H1 (cell line): ENCODE measurements at regions not wholly inside any gene's neighbourhood (a gene's known extent, or its start where the extent isn't known, plus 50 kb on each side); places are given as distances from the start of the nearest gene placed in this dataset.
"Not testable (repeated sequence)": the region's sequence is repeated elsewhere in the genome, so short reads cannot be mapped to it uniquely, and the experiment has no call there.

Experiments used
- CTCF ChIA-PET: fragments of 300-600 bp; sonication (Branson Sonifier 250); formaldehyde crosslinking; loops from one replicate; lab custom pipeline; 2021; ENCODE audit not compliant: partially characterized antibody; lab: Charles Lee
- POLR2A ChIA-PET: fragments of 300-600 bp; sonication (Branson Sonifier 250); formaldehyde crosslinking; loops from one replicate; lab custom pipeline; 2021; ENCODE audit warnings: inconsistent platforms; ENCODE audit not compliant: partially characterized antibody; lab: Charles Lee
- DNase-seq, 2 experiments: peaks; one replicate each; pipeline versions ENCODE4 v3.0.0 to v3.0.0-alpha.2; 2010 to 2022; ENCODE audit warnings: low spot score in 2 of 2, low read depth in 1 of 2, mixed read lengths in 1 of 2
- FAIRE-seq: peaks from 2 replicates; lab custom pipeline; 2011; peaks lifted over from hg19 to GRCh38; lab: Jason Lieb, UNC
- H2AFZ ChIP-seq: 2 replicates; pipeline ENCODE4 v1.8.1; 2012; ENCODE audit warnings: low read length, inconsistent platforms
- H2AK5ac ChIP-seq: 2 replicates; pipeline ENCODE4 v1.6.1; 2013; ENCODE audit warnings: low read depth, low read length
- H2BK120ac ChIP-seq: replicated peaks from 2 replicates; pipeline ENCODE3; 2013; ENCODE audit warnings: low read depth, low read length, inconsistent platforms
- H2BK12ac ChIP-seq: 2 replicates; pipeline ENCODE4 v1.6.1; 2013; ENCODE audit warnings: low read depth, low read length
- H2BK15ac ChIP-seq: 2 replicates; pipeline ENCODE4 v1.6.1; 2013; ENCODE audit warnings: low read length
- H2BK20ac ChIP-seq: 2 replicates; pipeline ENCODE4 v1.6.1; 2013; ENCODE audit warnings: low read length
- H2BK5ac ChIP-seq: 2 replicates; pipeline ENCODE4 v1.6.1; 2013; ENCODE audit warnings: low read depth, low read length
- H3K14ac ChIP-seq: 2 replicates; pipeline ENCODE4 v1.6.1; 2013; ENCODE audit warnings: inconsistent platforms; ENCODE audit not compliant: insufficient read length
- H3K18ac ChIP-seq: 2 replicates; pipeline ENCODE4 v1.6.1; 2013; ENCODE audit warnings: low read length; ENCODE audit errors: extremely low read depth
- H3K23ac ChIP-seq: 2 replicates; pipeline ENCODE4 v1.6.1; 2013; ENCODE audit warnings: inconsistent platforms; ENCODE audit not compliant: insufficient read length
- H3K23me2 ChIP-seq: 2 replicates; pipeline ENCODE4 v1.6.1; 2013; ENCODE audit warnings: low read depth, low read length
- H3K27ac ChIP-seq: 2 replicates; pipeline ENCODE4 v1.6.1; 2011; ENCODE audit warnings: low read depth, low read length, inconsistent platforms
- H3K27me3 ChIP-seq, 4 experiments: replicated peaks in 1 of 4; 1 replicate in 1 of 4; 2 replicates in 3 of 4; pipeline versions ENCODE4 v1.6.1 to v1.8.1; 2011 to 2013; ENCODE audit warnings: low read length in 3 of 4, mild to moderate bottlenecking in 3 of 4, inconsistent platforms in 2 of 4, mixed read lengths in 2 of 4, moderate library complexity in 1 of 4; ENCODE audit not compliant: control insufficient read depth in 3 of 4, insufficient read depth in 3 of 4; ENCODE audit errors: extremely low read depth in 1 of 4
- H3K36me3 ChIP-seq, 4 experiments: 2 replicates each; pipeline versions ENCODE4 v1.6.1 to v1.8.1; 2011 to 2013; ENCODE audit warnings: mild to moderate bottlenecking in 4 of 4, low read length in 3 of 4, moderate library complexity in 2 of 4, control low read depth in 1 of 4, inconsistent platforms in 1 of 4; ENCODE audit not compliant: insufficient read depth in 4 of 4, control insufficient read depth in 2 of 4
- H3K4ac ChIP-seq: replicated peaks from 2 replicates; pipeline ENCODE3; 2013; ENCODE audit warnings: low read length, low read depth, mixed read lengths, inconsistent platforms; ENCODE audit not compliant: insufficient read length
- H3K4me1 ChIP-seq, 4 experiments: replicated peaks in 1 of 4; 1 replicate in 1 of 4; 2 replicates in 3 of 4; pipeline versions ENCODE4 v1.6.1 to v1.8.1; 2011 to 2013; ENCODE audit warnings: low read length in 3 of 4, inconsistent platforms in 2 of 4, mixed read lengths in 1 of 4; ENCODE audit not compliant: insufficient read depth in 4 of 4, control insufficient read depth in 3 of 4
- H3K4me2 ChIP-seq, 2 experiments: 2 replicates each; pipeline versions ENCODE4 v1.6.1 to v1.8.1; 2011 to 2013; ENCODE audit warnings: low read depth in 2 of 2, low read length in 2 of 2, control low read depth in 1 of 2, inconsistent platforms in 1 of 2, mild to moderate bottlenecking in 1 of 2; ENCODE audit not compliant: insufficient read depth in 1 of 2
- H3K4me3 ChIP-seq, 4 experiments: fragments of 200-600, 300-600 bp in 1 of 4; sonication (generic), shearing (Covaris generic), sonication (Bioruptor Twin) in 1 of 4; 2 replicates each; pipeline versions ENCODE4 v1.5.1 to v1.8.1; 2011 to 2016; ENCODE audit warnings: low read length in 4 of 4, low read depth in 3 of 4, control low read depth in 2 of 4, inconsistent platforms in 2 of 4, mild to moderate bottlenecking in 2 of 4, mixed read lengths in 1 of 4, moderate library complexity in 1 of 4; ENCODE audit not compliant: insufficient read depth in 2 of 4; ENCODE audit errors: extremely low read depth in 1 of 4
- H3K56ac ChIP-seq: replicated peaks from 2 replicates; pipeline ENCODE3; 2013; ENCODE audit warnings: low read depth, mild to moderate bottlenecking, mixed read lengths, low read length, inconsistent platforms; ENCODE audit not compliant: insufficient read length
- H3K79me1 ChIP-seq: 2 replicates; pipeline ENCODE4 v1.6.1; 2013; ENCODE audit warnings: low read depth, low read length, control low read depth
- H3K79me2 ChIP-seq, 2 experiments: 2 replicates each; pipeline versions ENCODE4 v1.6.1 to v1.8.1; 2012 to 2013; ENCODE audit warnings: low read length in 2 of 2, mild to moderate bottlenecking in 2 of 2, inconsistent platforms in 1 of 2; ENCODE audit not compliant: insufficient read depth in 2 of 2, control insufficient read depth in 1 of 2
- H3K9ac ChIP-seq, 4 experiments: replicated peaks in 1 of 4; 1 replicate in 1 of 4; 2 replicates in 3 of 4; pipeline versions ENCODE4 v1.6.1 to v1.8.1; 2011 to 2013; ENCODE audit warnings: low read depth in 3 of 4, low read length in 3 of 4, control low read depth in 2 of 4, mild to moderate bottlenecking in 2 of 4, moderate library complexity in 2 of 4, inconsistent platforms in 1 of 4; ENCODE audit errors: extremely low read depth in 1 of 4
- H3K9me3 ChIP-seq, 2 experiments: 2 replicates each; pipeline versions ENCODE4 v1.6.1 to v1.8.1; 2012 to 2013; ENCODE audit warnings: mild to moderate bottlenecking in 2 of 2, moderate library complexity in 2 of 2, control low read depth in 1 of 2, inconsistent platforms in 1 of 2, low read depth in 1 of 2, low read length in 1 of 2, mixed read lengths in 1 of 2; ENCODE audit not compliant: insufficient read depth in 2 of 2
- H4K20me1 ChIP-seq, 2 experiments: replicated peaks in 1 of 2; 2 replicates each; pipeline versions ENCODE3 to v1.8.1; 2011 to 2013; ENCODE audit warnings: inconsistent platforms in 2 of 2, low read length in 2 of 2, mild to moderate bottlenecking in 1 of 2; ENCODE audit not compliant: insufficient read depth in 2 of 2, control insufficient read depth in 1 of 2
- H4K5ac ChIP-seq: 2 replicates; pipeline ENCODE4 v1.6.1; 2013; ENCODE audit warnings: low read length, low read depth, mixed read lengths, inconsistent platforms; ENCODE audit not compliant: insufficient read length
- H4K8ac ChIP-seq: 2 replicates; pipeline ENCODE4 v1.8.0; 2013; ENCODE audit warnings: mild to moderate bottlenecking, moderate library complexity, low read length, inconsistent platforms; ENCODE audit not compliant: insufficient read depth; ENCODE audit errors: extremely low read depth
- H4K91ac ChIP-seq: replicated peaks from 2 replicates; pipeline ENCODE3; 2013; ENCODE audit warnings: low read length, mixed read lengths, inconsistent platforms; ENCODE audit not compliant: insufficient read length
- WGBS, 2 experiments: shearing (Covaris generic) in 1 of 2; methylation state at CpG; one replicate each; pipeline versions ENCODE4 v1.1.6 to v1.1.7; 2013 to 2015; ENCODE audit warnings: low lambda C conversion rate in 2 of 2, mixed read lengths in 2 of 2, inconsistent platforms in 1 of 2, low coverage in 1 of 2, missing lambda C conversion rate in 1 of 2; ENCODE audit not compliant: insufficient replicate concordance in 2 of 2, insufficient coverage in 1 of 2, insufficient read length in 1 of 2; ENCODE audit errors: extremely low coverage in 1 of 2, missing lambda C conversion rate in 1 of 2; 5-methylcytosine and 5-hydroxymethylcytosine counted together

DNA sequence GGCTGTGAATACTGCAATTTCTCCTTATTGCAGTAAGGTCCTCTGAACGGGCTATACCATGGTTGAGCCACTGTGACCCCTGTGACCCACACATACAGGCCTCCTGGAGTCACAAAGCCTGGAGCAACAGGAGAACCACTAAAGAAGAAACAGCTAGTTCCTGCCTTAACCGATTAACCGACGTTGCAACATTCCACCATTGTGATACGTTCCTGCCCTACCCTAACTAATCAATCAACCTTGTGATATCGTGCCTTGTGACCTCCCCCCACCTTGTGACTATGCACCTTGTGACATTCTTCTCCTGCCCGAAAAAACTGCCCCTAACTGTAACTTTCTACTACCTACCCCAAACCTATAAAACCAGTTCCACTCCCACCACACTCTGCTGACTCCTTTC lies 301.5 kb upstream of the MAGEB16 start:
- H4K91ac ChIP-seq, H3K4me3 ChIP-seq, H2BK20ac ChIP-seq, H3K18ac ChIP-seq, H4K5ac ChIP-seq, CTCF ChIA-PET, H2BK15ac ChIP-seq, H3K56ac ChIP-seq, DNase-seq, H4K8ac ChIP-seq, H2AK5ac ChIP-seq, H3K4me1 ChIP-seq, POLR2A ChIA-PET, H4K20me1 ChIP-seq, H3K9me3 ChIP-seq, H3K4ac ChIP-seq, H2BK120ac ChIP-seq, H3K27ac ChIP-seq, H2BK12ac ChIP-seq, H3K4me2 ChIP-seq, H3K14ac ChIP-seq, FAIRE-seq, H2BK5ac ChIP-seq, H2AFZ ChIP-seq, H3K79me1 ChIP-seq, H3K23ac ChIP-seq, H3K9ac ChIP-seq, H3K36me3 ChIP-seq, H3K27me3 ChIP-seq, H3K23me2 ChIP-seq, H3K79me2 ChIP-seq: not testable (repeated sequence)
- WGBS, 2 experiments: 93% methylated on average over 7 of the region's 7 CpGs; no CpG with 5 or more reads in 1 of the 2 experiments

DNA sequence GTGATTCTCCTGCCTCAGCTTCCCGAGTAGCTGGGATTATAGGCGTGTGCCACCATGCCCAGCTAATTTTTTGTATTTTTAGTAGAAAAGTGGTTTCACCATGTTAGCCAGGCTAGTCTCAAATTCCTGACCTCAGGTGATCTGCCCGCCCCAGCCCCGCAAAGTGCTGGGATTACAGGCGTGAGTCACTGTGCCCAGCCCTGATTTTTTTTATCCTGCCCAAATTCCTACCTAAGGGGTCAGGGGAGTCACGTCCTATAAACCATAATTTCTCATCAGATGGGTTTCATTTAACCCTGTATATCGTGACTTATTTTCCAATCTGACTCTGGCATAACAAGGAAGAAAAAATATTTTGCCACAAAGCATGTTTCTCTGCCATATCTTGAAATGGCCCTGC lies 300.7 kb upstream of the MAGEB16 start:
- H3K23me2 ChIP-seq, H3K56ac ChIP-seq, H3K79me2 ChIP-seq, POLR2A ChIA-PET, H2AK5ac ChIP-seq, H4K8ac ChIP-seq, H3K36me3 ChIP-seq, H3K23ac ChIP-seq, H3K9me3 ChIP-seq, H3K4me3 ChIP-seq, H4K20me1 ChIP-seq, H2BK5ac ChIP-seq, H3K18ac ChIP-seq, H3K27me3 ChIP-seq, H3K9ac ChIP-seq, H2BK12ac ChIP-seq, H4K5ac ChIP-seq, H3K4me1 ChIP-seq, H2AFZ ChIP-seq, H3K14ac ChIP-seq, FAIRE-seq, H3K4ac ChIP-seq, H4K91ac ChIP-seq, H2BK15ac ChIP-seq, DNase-seq, H3K79me1 ChIP-seq, H3K4me2 ChIP-seq, CTCF ChIA-PET, H2BK120ac ChIP-seq, H2BK20ac ChIP-seq, H3K27ac ChIP-seq: not testable (repeated sequence)
- WGBS, 2 experiments: 98% methylated on average over 7 of the region's 7 CpGs; no CpG with 5 or more reads in 1 of the 2 experiments
